Fibroblast of gingiva (primary cell): ENCODE measurements at regions not wholly inside any gene's neighbourhood (a gene's known extent, or its start where the extent isn't known, plus 50 kb on each side); places are given as distances from the start of the nearest gene placed in this dataset.

ENCODE experiments used
- DNase-seq: peaks from one replicate; pipeline ENCODE4 v3.0.0-alpha.2; 2011; ENCODE audit warnings: low read depth

DNA sequence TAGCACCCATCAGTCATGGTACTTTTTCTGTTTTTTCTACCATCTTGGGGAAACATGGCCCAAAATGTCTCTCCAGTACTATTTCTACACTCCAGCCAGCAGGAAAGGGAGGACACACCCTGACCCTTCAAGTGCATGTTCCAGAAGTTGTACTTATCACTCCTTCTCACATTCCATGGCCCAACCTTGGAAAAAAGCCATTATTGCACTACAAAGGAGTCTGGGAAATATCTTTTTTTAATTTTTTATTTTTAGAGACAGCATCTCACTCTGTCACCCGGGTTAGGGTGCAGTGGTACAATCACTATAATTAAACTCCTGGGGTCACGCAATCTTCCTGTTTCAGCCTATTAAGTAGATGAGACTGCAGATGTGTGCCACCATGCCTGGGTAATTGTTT is 100.0 kb upstream of the PPP2R3A start:
- DNase-seq: no peak

DNA sequence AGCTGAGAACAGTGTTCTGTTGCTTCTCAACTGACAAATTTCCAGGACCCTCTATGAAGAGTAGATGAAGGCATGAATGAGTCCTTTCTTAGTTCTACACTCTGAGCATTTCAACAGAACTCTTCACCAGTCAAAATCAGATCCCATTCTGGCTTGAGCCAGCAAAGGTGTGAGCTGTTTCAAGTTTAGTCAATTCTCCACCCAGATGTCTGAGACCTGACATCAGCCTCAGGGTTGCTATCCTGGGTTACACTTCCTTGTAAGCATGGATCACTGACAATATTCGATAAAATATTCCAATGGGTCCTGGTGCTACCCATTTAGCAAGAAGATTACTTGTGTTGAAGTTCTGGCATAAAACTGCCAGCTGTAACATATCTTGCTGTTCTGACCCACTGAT is 97.6 kb upstream of the PPP2R3A start:
- no peak for DNase-seq

DNA sequence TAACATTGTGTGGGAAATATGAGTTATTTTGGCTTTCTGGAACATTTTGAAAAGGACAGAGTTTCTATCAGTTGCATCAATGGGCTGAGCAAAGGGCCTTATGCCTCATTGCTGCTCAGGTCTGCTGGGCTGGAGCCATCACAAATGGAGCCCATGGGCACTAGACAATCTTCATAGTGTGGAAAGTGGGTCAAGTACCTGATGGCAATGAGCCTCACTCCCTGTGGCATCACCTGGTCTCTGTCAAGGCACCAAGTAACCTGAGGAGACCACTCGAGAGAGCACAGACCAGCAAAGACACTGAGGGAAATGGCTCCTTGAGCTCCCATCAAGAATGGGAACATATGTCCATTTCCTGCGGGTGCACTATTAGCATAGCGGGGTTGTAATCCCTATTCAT is 96.7 kb upstream of the PPP2R3A start:
- DNase-seq: no peak

DNA sequence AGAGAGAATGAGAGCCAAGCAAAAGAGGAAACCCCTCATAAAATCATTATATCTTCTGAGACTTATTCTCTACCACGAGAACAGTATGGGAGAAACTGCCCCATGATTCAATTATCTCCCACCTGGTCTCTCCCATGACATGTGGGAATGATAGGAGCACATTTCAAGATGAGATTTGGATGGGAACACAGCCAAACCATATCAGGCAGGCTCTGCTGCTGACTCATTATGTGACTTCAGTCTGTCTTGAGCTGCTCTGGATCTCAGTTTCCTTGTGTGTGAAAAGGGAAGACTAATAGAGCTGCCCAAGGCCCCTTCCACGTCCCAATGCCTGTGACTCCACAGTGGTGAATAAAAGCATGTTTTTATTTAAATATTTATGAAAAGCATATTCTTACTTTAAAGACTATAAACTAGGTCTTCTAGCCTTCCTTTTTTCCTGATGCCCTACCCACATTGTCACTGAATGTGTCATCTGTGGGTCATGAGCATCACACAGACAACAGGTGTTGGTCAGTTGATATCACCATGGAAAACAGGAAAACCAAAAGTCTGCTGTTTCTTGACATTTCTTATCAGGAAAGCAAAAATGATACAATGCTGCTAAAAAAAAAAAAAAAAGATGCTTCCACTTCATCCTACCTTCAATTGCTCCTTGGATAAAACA is 96.0 kb upstream of the PPP2R3A start:
- no peak for DNase-seq

DNA sequence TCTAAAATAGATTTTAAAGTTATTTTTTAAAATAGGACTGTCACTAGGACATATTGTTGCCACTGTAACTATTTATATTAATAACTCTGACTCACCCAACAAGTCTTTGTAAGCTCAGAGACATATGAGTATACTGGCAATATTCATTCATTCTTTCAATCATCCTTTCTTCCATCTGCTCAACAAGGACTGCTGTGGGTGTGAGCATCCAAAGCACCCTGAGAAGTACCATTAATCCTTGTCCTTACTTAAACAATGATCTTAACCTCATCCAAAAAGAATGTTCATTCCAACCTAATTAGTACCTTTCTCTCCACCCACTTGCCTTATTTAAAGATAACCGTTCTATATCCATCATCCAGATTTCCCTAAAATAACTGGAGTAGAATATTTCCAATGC is 94.2 kb upstream of the PPP2R3A start:
- no peak for DNase-seq

DNA sequence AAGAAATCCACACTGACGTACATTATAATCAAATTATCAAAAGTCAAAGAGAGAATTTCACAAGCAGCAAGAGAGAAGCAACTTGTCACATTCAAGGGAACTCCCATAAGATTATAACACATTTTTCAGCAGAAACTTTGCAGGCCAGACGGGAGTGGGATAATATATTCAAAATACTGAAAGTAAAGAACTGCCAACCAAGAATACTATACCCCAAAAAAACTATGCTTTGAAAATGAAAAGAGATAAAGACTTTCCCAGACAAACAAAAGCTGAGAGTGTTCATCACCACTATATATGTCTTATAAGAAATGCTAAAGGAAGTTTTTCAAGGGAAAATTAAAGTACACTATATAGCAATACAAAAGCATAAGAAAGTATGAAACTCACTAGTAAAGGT is 91.5 kb upstream of the PPP2R3A start:
- DNase-seq: no peak

DNA sequence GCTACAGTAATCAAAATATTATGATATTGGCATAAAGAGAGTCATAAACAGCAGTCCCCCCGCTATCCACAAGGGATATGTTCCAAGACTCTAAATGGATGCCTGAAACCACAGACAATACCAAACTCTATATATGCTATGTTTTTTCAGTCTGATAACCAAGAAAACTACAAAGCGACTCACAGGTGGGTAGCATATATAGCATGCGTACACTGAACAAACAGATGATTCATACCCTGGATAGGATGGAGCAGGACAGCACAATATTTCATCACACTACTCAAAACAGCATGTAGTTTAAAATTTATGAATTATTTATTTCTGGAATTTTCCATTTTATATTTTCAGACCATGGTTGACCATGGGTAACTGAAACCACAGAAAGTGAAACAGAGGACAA is 87.0 kb upstream of the PPP2R3A start:
- DNase-seq: no peak

DNA sequence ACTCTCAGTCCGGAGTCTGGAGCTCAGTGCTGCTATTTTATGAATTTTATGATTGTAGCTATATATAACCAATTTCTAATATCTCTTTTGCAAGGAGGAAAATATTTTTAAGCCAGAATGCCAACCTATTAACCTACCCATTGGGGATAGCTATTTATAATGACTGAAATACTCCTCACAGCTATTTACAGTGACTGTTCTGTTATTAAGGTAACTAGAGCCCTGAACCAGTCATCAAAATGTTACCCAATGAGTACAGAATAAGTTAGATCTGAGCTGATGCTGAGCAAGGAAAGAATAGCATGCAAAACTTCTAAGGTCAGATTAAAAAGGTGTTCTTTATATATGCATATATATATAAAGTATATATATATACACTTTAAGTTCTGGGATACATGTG is 79.6 kb upstream of the PPP2R3A start:
- no peak for DNase-seq

DNA sequence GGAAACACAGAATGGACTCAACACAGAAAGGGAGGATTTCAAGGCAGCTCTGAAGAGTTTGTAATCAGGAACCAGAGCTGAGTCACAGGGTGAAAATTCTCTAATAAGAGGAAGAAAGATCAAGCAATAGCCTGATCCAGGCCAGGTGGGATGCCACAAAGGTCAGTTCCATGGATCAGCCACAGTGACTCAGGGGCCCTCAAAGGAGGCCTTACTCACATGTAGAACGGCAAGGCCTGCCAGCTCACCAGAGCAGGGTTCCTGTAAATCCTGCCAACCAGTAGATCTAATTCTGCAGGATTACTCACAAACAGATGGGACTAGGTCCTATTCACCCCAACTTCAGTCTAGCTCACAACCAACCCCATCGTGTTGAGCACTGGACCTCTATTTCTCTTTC is 78.3 kb upstream of the PPP2R3A start:
- peak; percentile 13 for DNase-seq

DNA sequence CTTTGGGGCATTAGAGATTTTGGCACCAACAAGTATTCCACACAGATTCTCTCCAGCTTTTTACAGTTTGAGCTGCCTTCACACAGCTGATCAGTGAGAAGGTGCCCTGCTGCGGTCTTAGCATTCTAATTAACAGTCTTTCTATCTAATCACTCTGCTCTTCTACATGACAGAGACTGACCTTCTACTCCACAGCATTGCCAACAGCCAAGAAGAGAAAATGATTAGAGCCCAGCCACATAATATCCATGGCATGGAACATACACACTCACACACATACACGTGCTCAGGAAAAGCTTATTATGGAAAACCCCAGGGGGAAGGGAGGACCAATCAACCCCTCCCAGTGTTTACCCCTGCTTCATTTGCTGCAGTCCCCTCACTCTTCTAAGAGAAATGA is 76.1 kb upstream of the PPP2R3A start:
- DNase-seq: no peak

DNA sequence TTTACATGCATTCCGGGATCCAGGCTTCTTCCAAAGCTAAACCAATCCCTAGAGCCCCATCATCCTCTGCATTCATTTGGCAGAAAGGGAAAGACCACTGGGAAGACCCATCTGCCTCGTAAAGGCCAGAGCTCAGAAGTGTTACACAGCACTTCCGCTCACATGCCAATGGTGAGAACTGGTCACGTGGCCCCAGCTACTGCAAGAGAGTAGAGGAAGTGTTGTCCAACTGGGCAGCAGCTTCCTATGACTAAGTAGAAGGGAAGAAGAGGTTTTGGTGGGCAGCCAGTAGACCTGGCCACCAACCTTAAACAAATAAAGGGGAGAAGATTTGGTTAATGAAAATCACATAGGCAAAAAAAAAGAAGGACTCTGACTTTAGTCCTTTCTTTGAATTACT is 74.4 kb upstream of the PPP2R3A start:
- no peak for DNase-seq

DNA sequence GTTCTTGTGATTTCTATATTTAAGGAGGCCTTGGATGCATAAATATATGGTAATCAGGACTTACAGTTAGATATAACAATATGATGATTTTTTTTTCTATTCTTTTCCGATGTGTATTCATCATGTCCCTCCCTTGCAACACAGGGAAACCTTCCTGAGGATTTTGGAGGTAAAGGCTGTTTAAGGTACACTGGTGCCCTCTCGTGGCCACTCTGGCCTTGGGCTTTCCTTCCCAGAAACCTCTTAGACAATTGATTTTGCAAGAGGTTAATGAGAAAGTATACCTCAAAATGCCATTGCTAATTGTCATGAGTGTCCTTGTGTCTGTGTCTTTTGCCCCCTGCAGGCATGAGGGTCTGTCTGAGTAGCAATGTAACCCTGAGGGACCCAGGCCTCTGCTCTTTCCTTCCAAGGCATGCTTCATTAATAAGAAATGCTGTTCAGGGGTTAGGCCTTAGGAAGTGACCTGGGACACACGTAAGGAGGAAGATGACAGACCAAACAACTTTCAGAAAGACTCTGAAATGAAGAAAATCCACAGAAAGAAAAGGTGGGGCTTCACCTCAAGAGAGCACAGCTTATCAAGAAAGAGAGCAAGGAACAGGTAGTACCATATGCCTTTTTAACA is 70.3 kb upstream of the PPP2R3A start:
- peak; percentile 70 for DNase-seq

DNA sequence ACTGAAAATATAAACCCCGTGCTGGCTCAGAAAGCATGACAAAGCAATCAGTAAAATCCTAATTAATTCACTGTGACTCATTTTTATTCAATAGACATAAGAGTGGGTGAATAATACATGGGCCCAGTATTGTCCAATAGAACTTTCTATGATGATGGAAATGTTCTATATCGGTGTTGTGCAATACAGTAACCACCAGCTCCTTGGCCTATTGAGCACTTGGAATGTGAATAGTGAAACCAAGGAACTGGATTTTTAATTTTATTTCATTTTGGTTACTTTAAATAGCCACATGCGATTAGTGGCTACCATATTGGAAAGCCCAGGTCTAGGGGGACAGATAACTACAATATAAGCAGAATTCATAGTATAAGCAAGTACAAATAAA is 69.8 kb upstream of the PPP2R3A start:
- DNase-seq: peak; percentile 70

DNA sequence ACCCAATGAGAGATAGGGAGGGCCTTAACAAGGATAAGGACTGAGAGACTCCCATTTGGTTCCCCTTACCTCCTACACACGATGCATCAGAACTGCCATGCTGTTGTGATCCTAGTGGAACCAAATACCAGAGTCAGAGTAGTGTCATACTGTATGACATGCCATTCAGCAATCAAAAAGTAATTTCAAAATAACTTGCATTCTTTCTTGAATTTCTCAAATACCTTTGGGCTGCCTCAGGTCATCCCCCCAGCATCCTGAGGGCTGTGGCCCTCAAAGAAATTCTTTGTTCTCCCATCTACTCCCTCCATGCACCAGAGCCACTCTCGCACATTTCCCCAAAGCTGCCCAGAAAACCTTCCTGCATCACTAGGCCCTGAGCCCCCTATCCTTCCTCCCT is 68.9 kb upstream of the PPP2R3A start:
- DNase-seq: no peak

DNA sequence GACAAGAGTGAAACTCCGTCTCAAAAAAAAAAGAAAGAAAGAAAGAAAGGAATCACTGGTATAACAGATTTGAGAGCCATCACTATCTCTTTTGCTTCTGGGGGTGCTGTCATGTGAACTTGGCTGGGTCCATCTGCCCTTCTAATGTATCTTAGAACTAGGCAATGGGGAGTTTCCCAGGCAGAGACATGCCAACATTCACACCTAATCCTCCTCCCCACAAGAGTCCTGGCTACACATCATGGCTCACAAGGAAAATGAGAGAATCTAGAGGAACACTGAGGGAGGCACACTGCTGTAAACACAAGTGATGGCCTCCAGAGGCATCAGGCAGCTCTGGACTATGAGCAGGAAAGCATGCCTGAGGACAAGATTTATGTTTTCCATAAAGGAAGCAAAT is 67.8 kb upstream of the PPP2R3A start:
- no peak for DNase-seq

DNA sequence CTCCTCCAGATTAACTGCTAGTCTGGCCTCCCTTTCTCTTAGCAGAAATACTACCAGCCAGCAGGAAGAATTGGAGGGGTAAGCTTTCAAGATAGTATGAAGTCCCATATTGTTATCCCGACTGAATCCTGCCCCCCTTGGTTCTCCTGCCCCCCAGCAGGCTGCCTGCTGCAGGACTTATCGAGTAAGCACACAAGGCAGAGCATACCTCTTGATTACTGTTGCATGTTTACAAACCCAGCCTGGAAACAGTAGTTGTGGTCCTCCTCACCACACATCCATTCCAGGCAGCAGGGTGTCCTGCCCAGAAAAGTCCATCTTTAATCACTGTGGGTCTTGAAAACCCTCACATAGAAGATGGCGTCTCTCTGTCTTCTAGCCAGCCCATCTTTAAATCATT is 66.8 kb upstream of the PPP2R3A start:
- DNase-seq: no peak

DNA sequence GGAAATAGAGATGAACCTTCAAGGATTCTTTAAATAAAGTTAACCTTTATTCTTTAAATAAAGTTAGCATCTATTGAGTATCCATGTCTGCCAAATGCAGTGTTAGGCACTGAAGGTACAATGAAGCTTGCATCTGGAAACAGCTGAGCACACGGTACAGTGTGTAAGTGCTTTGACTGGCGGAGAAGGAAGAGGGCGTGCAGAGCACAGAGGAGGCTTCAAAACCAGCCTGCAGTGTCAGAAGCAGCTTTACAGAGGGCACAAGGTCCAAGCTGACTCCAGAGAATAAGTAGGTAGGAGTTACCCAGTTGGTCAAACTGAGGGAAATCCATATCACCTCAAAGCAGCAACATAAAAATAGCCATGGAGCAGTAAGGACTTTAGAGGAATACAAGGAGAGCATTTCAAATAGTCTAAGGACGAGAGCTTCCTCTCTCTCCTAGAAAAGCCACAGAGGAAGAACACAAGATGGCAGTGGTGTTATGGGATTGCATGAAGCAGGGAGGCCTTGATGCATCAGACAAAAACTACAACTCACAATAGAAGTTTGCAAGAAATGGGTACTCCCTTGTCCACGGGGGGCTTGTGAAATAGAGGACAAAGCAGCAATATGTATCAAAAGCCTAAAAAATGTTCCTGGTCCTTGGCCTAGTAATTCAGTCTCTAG is 60.3 kb upstream of the PPP2R3A start:
- DNase-seq: peak; percentile 37

DNA sequence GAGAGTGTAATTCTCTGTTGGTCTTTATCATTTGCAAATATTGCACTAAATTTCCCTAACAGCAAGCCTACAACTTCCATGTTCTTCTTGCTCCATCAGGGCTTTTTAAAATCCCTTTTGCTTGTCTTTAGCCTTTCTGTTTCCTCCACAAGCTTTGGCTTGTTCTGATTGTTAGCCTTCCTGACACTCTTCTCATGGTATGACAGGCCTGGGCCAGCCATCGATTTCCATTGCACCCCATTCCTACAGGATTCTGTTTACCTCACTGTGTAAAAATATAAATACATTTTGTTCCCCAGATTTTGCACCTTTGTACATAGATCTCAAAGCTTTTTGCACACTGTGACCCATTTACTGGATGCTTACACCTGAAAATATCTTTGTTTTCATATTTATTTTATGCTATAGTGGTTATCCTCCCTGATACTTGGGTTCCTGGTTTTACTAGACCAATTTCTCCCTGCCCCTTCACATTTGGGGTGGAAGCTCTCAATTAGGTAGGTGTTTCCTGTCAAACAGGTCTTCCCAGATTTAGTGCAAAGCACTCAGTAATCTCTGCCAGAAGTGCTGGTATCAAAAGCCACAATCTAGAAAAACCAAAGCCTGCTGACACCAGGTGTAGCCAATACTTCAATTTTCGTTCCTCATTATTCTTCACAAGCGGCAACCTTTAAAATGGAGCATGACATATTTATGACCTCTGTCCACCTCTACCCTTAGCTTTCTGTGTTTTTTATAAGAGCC is 57.9 kb upstream of the PPP2R3A start:
- no peak for DNase-seq

DNA sequence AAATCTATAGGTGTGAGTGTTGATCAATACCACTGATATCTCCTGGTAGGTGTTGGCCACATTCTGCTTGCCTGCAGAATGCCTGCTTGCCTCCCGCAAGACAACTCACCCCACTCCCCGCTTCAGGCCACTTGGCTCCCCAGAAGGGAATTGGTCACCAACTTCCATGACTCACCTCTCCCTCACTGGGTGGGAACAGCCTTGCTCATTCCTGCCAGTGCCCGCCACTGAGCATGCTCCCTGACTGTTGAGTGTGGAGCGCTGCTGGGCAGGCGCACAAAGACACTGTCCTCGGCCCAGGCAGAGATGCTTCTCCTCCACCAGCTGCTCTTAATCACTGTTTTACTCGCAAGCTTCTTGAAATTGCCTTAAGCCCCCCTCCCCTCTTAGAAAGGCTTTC is 57.3 kb upstream of the PPP2R3A start:
- DNase-seq: no peak

DNA sequence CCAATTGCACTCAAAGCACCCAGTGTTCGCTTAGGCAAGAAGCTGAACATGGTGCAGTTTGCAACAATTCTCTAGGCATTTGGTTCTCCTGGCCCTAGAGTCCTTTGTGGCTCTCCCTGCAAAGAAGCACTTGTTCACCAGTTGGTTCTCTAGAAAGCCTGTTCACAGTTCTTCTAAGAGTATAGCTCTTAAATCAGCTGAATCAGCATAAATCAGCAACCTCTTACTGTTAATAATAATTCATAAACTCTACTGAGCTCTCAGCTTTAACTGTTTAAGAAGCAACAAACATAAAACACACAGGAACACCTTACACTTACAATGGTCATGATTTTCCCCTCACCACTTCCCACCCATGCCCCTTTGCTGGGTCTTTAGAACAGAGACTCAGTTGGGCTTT is 56.8 kb upstream of the PPP2R3A start:
- no peak for DNase-seq

DNA sequence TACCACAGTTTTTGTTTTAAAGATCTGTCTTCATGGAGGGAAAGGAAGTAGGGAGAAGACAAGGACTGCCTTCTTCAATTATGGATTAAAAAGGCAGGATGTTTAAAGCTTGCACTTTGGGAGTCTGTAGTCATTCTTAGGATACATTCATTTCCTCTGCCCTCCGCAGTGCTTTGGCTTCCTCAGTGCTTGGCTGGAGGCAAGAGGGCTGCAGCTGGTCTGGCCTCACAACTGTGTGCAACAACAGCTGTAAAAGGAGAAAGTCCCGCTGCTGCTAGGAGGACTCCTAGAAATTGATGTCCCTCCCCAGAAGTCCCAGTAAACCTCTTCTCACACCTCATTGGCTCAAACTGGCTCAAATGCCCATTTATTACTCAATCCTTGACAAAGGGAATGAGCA is 54.4 kb upstream of the PPP2R3A start:
- peak; percentile 22 for DNase-seq

DNA sequence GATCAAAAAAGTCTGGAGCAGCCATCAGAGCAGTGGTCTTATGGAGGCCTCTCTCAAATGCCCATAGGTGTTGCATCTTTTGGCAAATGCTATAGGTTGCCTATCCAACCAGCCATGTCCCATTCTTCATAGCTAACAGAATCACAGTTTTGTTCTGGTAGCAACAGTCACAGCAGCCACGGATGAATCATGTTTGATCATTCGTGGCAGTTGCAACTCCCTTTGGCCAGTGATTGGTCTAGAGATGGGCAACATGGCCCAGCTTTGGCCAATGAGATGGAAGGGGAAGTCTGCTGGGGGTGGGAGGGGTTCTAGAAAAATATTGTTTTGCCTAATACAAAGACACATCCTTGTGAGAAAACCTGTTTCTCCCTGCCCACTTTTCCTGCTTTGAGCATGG is 50.3 kb upstream of the PPP2R3A start:
- no peak for DNase-seq
